ENCODE measurements at regions not wholly inside any gene's neighbourhood (a gene's known extent, or its start where the extent isn't known, plus 50 kb on each side); places are given as distances from the start of the nearest gene placed in this dataset.

DNA sequence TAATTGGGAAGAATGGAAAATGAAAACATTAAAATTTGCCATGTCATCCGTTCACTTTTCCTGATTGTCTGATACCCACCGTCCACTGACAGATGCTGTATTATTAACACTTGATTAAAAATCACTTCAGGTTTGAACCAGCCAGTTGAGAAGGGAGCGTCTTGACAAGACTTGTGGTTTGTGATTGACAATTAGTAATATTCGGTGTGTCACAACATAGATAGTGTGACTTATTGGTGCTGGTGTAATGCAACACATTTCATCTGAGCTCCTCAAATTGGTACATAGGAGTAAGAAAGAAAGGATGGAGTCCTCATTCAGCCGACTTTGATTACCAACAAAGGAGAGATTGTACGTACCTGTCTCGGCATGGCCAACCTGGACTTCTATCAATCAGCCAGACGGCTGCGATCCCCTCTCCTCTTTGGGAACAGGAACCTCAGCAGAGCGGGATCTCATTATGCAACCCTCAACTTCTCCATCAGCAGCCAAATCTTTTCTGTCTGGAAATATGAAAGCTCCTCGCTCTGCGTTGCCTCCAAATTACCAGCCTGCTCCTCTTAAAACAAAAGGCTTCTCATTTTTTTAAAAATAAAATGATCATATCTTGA, 211.7 kb upstream of the MVB12B start:
- TF ChIP-seq FOS (IDR thresholded peaks at IDR 0.05; ENCODE audit: borderline replicate concordance, insufficient read depth, low read length) (no peak), POLR2A (IDR thresholded peaks at IDR 0.05; ENCODE audit: low read depth, low read length) (no peak)
- TF ChIP-seq, protein P1, sequence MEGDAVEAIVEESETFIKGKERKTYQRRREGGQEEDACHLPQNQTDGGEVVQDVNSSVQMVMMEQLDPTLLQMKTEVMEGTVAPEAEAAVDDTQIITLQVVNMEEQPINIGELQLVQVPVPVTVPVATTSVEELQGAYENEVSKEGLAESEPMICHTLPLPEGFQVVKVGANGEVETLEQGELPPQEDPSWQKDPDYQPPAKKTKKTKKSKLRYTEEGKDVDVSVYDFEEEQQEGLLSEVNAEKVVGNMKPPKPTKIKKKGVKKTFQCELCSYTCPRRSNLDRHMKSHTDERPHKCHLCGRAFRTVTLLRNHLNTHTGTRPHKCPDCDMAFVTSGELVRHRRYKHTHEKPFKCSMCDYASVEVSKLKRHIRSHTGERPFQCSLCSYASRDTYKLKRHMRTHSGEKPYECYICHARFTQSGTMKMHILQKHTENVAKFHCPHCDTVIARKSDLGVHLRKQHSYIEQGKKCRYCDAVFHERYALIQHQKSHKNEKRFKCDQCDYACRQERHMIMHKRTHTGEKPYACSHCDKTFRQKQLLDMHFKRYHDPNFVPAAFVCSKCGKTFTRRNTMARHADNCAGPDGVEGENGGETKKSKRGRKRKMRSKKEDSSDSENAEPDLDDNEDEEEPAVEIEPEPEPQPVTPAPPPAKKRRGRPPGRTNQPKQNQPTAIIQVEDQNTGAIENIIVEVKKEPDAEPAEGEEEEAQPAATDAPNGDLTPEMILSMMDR (IDR thresholded peaks at IDR 0.05; ENCODE audit: extremely low read depth in 1 of 2, insufficient read depth in 1 of 2, low read depth in 1 of 2, low read length in 2 of 2), result no peak

Measured in endothelial cell of umbilical vein (primary cell).